DMS153 treated with DMSO at 0.1 percent for 48 hours (cell line): ENCODE measurements at regions not wholly inside any gene's neighbourhood (a gene's known extent, or its start where the extent isn't known, plus 50 kb on each side); places are given as distances from the start of the nearest gene placed in this dataset.
A peak's percentile ranks its signal among the peaks of the same experiment; 100 is the strongest.

Source experiments
- DNase-seq: peaks from one replicate; lab custom pipeline; 2025; ENCODE audit not compliant: unreplicated experiment; lab: John Stamatoyannopoulos, UW

DNA sequence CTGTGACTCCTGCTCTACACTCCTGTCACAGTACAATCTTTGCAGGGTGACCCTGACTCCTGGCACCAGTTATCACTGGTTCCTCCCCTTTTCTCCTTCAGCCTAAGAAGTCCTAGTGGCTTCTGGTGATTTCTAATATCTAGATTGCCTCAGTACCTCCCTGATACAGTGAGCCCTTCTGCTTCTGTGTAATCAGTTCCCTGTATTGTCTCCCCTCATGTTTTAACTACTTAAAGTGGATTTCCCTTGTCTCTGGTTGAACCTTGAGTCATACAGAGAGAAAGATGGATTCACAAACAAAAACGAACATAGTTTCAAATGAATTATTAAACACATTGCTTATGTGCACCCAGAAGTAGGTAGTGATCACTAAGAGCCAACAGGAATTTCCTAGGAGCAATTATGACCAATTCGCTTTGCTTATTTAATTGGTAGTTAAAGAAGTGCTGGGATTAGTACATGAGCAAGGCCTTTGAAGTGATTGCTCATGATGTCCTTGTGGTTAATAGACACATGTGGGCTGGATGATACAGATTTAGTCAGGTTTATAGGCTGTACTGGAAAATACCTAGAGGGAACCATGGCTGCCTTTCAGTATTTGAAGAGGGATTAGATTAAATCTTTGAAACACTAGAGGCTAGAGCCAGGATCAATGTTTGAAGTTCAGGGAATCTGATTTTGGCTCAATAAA lies 145.8 kb upstream of the MEF2C start:
- DNase-seq, result no peak

DNA sequence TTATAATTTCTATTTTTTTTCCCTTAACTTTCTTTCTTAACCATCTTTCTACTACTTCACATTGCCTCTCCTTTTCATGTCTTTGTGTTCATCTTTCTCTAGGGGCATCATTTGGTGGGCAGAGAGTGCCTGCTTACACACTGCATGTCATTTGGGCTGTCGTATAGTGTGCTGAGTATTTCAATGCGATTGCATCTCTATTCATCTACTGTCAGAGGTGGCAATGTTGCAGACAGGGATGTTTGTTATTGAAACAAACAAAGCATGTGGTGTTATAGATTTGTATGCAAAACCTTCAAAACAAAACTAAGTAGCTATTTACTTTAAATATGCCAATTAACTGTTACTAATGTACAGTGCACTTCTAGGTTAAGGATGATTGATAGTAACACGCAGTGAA lies 141.1 kb upstream of the MEF2C start:
- no peak for DNase-seq

DNA sequence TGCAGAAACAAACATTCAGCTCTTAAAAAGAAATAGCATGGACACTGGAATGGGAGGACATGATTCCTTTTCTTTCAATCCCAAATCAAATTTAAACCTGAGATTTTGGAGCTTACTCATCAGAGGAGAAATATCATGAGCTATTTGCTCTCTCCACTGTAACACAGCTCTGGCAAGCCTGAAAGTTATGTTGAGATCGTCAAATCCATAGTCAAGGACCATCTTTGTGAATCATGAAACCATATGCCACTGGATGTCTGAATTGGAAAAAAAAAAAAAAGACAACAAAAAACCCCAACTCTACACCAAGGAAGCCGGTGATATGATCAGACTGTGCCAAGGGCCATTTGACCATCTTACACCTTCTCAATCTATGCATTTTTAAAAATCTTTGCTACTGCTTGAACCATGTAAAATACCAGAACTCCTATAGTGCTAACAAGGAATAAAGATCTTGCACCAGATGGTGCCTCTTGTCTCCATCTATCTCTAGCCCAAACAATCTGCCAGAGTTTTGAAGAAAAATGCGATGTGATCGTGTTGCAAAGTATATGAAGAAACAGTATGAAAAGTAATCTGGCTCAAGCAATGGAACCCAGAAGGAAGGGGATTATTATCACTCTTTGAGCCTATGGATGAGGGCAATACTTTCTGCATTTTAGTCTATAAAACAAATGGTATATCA lies 138.1 kb upstream of the MEF2C start:
- DNase-seq, result no peak

DNA sequence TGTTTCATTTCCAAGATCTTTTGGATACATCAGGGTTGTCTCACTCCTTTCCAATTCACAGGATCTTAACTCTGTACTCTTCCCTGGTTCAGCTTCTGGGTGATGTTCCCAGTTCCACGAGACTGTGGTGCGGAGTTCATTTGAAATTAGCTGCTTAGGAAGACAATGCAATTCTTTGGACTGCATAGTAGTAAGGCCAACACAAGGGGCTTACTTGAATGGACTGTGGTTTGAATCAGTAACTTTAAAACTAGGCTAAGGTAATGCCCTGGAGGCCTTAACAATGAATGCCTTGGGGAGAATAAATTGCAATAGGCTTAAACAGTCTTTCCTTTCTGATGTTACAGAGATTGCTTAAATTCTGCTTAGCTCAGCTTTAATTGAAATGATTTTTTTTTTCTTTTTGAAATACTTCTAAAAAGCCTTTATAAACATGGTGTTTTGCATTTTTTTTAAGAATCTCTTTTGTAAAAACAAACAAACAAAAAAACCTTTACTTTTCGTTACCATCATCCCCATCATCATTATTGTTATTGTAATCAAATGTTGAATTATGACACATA lies 133.8 kb upstream of the MEF2C start:
- DNase-seq, result no peak

DNA sequence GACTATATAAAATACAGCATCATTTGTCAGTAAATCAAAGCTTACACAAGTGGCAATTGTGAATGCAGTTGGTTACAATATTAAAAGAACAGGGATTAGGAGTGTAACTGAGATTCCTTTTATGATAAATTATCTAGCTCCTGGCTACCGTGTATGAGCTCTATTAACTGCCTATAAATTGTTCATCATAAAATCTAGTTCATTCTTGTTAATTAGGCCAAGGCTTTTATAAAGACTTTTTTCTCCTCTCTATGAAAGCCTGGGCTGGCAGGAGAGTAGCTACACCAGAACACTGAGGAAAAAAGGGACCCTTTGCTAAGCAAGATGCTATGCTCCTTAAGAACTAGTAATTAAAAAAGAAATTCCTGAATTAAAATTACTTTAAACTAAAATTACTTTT lies 132.4 kb upstream of the MEF2C start:
- no peak for DNase-seq

DNA sequence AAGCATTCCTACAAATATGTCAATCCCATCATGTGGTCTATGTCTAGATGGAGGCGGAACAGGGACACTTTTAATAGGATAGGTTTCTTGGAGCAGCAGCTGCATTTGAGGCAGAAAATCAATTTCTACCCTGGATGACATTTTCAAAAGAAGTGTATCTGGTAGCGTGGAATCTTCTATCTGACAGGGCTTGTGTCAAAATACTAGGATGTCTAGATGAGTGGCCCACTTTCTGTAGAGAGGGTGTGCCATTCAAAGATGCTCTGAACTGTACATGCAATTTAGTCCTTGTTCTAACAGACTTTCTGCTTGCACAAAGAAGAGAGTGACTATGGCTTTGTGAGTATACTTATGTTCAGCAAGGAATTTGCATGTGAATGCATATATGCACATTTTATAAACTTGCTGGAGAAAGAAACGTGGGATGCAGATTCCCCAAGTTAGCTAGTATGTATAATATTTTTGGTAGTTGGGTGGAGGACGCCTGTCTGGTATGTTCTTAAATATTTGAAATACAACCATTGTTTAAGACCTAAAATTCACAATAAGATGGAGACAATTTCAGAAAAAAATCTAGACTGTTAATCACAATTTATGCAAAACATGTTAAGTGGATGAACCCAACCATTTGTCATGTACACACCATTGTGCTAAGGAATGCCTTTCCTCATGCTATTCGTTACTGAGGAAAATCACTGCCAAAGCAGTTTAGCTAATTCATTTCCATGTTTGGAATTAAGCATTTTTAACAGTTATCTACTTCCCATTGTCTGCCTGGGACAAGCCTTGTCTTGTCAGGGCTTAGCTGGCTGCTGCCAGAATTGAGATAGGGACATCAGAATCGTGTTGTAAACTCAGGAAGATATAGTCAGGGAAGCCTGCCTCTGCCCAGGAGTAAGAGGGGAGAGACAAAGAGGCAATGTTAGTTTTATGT lies 129.1 kb upstream of the MEF2C start:
- no peak for DNase-seq

DNA sequence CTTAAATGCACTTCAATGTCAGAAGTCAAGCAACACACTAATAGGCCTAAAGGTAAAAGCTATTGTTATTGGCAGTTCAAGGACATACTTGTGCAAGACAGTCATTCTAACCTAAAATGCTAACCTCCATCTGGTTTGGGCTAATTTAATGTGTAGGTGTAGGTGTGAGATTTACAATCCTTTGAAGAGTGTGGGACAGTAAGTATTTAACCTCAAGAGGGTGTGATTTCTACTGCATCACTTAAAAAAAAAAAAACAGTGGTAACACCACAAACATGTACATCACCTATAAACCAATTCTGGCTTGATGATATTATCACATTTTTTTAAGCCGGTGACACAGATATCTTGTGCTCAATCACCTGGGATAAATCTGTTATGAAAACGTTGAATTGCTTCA lies 127.5 kb upstream of the MEF2C start:
- no peak for DNase-seq

DNA sequence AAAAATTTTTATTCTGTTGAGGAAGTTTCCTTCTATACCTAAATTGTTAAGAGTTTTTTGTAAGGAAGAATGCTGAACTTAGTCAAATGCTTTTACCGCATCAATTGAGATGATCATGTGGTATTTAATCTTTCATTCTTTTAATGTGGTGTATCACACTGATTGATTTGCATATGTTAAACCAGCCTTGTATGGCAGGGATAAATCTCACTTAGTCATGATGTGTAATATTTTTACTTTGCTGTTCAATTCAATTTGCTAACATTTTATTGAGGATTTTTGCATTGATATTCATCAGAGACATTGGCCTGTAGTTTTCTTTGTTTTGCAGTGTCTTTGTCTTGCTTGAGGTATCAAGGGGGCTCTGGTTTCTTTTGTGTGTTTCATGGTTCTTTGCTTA lies 125.3 kb upstream of the MEF2C start:
- no peak for DNase-seq

DNA sequence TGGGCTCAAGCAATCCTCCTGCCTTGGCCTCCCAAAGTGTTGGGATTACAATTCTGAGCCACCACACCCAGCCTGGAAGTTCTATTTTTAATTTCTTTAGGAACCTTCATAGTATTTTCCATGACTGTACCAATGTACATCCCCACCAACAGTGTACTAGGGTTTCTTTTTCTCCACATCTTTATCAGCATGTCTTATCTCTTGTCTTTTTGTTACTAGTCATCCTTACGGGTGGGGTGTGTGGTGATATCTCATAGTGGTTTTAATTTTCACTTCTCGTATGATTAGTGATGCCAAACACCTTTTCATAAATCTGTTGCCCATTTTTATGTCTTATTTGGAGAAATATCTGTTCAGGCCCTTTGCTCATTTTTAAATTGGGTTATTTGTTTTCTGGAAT lies 123.0 kb upstream of the MEF2C start:
- DNase-seq, result no peak

DNA sequence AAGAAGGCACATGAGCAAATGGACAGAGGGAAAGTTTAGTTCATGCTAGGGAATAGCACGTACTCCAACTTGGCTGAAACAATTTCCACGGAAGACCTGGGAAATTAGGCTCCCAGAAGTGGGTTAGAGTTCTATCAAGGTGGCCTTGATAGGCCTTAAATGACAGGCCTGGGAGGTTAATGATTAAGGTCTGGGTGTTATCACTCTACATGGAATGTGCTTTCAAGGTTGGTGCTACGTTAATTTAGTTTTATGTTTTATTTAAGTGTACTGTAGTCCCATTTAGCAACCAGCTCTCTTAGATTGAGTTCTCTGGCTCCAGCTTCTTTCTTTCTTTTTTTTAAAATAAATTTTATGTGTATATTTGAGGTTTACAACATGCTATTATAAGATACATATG lies 121.4 kb upstream of the MEF2C start:
- DNase-seq, result no peak

DNA sequence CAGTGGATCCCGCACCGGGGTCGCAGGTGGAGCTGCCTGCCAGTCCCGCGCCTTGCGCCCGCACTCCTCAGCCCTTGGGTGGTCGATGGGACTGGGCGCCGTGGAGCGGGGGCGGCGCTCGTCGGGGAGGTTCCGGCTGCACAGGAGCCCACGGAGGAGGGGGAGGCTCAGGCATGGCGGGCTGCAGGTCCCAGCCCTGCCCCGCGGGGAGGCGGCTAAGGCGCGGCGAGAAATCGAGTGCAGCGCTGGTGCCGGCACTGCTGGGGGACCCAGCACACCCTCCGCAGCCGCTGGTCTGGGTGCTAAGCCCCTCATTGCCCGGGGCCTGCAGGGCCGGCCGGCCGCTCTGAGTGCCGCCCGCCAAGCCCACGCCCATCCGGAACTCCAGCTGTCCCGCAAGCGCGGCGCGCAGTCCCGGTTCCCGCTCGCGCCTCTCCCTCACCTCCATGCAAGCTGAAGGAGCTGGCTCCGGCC lies 120.6 kb upstream of the MEF2C start:
- DNase-seq, result no peak

DNA sequence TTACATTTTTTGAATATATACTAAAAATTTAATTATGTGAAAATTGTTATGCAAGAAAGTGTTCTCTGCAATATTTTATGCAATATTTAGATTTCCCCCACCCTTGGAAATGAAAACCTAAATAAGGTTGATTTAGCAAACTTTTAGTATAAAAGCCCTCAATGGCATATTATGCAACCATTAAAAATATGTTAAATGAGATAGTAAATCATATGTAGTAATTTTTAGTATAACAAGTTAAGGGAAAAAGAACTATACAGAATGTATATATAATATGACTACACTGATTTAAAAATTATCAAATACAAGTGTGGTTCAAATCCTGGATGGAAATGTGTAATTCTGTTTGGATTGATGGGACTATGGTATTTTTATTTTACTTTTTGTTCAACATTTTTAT lies 116.9 kb upstream of the MEF2C start:
- no peak for DNase-seq

DNA sequence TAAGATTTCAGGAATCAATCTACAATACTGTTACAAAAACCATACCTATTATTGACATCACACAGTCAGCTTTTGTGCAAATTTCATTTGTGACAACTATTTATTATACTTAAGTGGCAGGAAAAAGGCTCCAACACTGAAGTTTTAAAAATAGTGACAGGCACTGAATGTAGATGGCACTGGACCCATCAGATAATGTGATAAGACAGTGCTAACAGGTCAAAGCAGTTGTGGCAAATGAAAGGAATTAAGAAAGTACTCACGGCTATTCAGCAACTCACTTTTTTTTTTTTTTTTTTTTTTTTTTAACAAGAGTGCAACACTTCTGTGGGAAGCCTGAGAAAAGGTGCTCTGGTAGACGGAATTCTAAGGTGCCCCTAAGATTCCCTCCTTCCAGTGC lies 115.0 kb upstream of the MEF2C start:
- no peak for DNase-seq

DNA sequence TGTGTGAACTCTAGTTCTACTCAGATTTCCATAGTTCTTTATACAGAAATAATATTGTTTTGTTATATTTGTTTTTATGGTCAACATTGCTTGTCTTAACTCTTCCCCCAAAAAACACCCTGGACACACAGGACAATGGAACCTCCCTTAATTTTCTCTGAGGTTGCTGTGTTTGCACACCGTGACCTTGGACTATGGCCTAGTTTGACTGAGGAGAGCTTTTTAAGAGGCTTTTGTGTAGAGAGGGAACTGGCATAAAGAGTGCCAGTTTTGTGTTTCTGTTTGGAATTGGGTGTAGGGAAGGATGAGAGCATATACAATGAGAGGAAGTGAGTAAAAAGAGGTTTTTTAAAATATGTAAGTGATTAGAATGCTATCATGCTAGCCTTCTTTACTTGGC lies 101.1 kb upstream of the MEF2C start:
- DNase-seq, result no peak

DNA sequence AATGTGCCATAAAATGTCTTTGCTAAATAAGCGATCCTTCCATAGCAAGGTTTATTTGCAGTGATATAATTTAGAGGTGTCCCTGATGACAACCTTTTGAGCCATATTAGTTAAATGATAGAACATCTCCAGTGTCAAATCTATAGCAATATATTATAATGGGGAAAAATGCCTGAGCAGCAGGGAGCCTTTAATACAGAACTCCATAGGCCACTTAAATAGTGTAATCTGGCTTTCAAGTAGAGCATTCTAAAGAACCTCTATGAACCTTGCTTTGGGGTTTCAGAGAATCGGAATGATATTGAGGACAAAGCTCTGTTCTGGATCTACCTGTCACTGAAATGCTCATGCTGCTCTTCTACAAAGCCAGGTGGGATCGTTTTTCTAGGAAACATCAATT lies 96.7 kb upstream of the MEF2C start:
- no peak for DNase-seq

DNA sequence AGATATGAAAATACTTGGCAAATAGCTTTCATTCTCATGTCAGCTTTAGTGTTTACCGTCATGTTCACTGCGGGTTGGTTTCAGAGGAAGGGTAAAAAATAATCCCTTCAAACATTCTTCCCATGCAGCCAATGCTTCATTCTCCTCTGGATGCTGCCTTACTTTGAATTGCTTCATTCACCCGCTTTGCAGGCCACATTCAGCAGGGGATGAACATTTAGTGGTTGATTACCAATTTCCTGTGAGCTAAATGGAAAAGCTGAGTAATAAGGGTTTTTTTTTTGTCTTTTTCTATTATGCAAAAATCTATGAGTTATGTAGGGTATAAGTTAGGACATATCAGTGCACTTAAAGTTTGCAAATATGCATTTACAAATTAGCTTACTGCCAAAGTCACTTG lies 96.3 kb upstream of the MEF2C start:
- no peak for DNase-seq

DNA sequence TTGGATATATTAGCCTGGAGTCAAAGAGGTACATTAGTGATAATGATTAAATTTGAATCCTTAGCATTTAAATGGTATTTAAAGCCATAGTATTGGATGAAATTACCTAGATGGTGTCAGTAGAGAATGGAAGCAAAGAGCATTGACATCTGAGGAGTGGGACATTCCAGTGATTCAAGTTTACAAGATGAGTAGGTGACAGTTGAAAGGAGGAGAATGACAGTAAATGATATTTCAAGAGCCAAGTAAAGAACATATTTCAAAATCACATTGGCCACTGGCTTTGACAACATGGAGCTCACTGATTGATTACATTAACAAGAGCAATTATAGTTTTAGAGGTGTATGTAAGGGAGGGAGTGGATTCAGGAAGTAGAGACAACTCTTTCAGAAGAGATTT lies 93.9 kb upstream of the MEF2C start:
- no peak for DNase-seq

DNA sequence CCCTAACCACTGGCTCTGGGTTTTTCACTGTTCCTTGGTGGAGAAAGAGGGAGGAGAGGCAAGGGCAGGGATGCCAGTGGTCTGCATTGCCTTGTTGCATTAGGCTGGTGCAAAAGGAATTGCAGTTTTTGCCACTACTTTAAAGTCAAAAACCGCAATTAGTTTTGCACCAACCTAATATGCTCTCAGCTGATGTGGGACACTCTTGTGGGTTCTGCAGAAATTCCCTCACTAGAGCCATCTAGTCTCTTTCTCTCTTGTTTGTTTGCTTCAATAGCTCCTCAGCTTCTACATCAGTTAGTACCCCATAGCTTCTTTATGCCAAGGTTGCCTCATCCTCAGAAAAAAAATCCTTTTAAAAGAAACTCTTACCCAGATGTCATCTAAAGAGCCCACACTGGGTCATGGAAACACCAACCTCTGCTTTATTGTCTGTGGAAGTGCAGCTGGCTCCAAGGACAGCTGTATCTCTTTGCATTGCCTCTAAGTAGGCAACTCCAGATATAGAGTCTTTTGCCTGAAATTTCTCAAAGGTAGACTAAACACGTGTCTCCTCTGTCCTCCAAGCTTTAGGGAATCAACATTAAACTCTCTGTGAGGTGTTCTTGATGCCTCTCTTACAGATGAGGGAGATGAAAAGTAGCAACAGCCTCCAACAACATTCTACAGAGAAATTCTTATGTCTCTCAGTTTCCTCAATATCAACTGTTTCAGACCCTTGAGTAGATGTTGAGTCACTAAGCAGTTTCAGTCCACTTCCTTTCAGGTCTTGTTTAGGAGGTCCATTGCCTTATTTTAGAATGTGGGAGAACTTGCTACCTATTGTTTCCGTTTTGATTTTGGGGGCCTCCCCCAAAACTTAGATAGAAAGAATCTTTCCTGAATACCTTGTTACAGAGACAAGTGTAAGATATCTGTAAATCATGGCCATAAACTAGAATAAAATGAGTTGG lies 84.9 kb upstream of the MEF2C start:
- DNase-seq, result no peak

DNA sequence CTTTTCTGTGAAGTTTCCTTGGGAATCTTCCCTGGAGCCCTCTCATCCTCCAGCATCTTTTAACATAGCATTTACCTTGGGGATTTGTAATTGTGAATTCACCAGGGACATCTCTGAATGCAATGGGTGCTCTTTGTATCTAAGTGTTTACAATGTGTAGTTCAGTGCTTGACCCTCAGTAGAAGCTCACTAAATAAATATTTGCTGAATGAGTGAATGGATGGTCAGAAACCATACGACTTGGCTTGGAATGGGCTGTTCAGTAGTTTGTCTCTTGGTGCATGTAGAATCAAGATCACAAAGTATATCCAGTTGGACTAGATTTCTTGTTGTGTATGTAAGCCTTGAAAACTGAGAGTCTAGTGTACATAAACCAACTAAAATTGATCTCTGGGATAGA lies 81.8 kb upstream of the MEF2C start:
- peak; percentile 13 for DNase-seq

DNA sequence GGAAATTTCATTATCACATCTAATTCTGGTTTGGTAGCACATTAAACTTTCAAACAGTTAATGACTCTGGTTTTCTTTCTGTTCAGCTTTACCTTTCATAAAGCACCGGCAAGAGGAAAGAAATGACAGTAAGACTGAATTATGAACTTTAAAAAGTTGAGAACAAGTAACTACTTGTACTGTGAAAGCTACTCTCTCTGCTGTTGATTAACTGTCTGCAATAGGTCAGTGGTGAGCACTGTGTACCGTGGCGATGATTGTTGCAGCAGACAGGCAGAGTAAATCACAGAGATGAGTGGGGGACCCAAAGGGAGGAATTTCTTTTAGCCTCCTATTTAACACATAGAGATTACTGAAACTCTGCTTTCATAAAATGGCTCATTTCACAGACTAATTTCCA lies 74.0 kb upstream of the MEF2C start:
- no peak for DNase-seq
